NCI-H187 (cell line): ENCODE measurements at regions not wholly inside any gene's neighbourhood (a gene's known extent, or its start where the extent isn't known, plus 50 kb on each side); places are given as distances from the start of the nearest gene placed in this dataset.

Experiments
- DNase-seq, 2 experiments: peaks; one replicate each; lab custom pipeline; 2025; lab: John Stamatoyannopoulos, UW

GRCh38 chr14:89628521-89628920, 211.5 kb upstream of the FOXN3 start:
- peak in 1 of 2 experiments; percentile 64 for DNase-seq

GRCh38 chr14:89626233-89626806, 209.3 kb upstream of the FOXN3 start:
- no peak for DNase-seq

- DNase-seq, result peak; percentile 52 to 62
These were observed 208.7 kb upstream of the FOXN3 start for GRCh38 chr14:89625731-89626232.

GRCh38 chr14:89625244-89625713, 208.2 kb upstream of the FOXN3 start:
- peak; percentile 56 to 63 for DNase-seq

DNA sequence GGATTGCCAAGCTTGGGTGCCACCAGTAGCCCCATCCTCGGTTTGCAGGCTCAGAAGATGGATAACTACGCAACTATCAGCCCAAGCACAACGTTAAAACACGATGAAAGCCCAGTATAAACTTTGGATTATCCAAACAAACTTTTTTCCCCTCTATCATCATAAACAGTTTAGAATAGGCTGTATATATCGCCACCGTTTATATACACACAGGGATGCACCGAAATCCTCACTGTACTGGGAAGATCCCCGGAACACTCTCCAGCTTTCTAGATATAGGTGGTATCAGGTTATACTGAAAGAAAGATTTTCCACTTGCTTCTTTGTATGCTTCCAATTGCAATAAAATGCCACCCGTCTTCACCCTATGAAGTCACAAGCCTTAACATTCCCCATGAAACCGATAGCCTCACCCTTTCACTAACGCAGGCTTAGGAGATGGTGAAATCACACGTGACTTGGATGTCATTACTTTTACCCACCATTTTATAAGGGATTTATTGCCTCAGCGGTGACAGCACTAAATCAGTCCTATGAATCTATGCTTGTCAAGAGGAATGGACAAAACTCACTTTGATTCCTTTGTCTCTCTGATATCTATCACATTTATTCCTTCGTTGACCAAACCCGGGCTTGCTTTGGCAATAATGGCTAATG, 207.6 kb upstream of the FOXN3 start:
- peak in 1 of 2 experiments; percentile 57 for DNase-seq

DNA sequence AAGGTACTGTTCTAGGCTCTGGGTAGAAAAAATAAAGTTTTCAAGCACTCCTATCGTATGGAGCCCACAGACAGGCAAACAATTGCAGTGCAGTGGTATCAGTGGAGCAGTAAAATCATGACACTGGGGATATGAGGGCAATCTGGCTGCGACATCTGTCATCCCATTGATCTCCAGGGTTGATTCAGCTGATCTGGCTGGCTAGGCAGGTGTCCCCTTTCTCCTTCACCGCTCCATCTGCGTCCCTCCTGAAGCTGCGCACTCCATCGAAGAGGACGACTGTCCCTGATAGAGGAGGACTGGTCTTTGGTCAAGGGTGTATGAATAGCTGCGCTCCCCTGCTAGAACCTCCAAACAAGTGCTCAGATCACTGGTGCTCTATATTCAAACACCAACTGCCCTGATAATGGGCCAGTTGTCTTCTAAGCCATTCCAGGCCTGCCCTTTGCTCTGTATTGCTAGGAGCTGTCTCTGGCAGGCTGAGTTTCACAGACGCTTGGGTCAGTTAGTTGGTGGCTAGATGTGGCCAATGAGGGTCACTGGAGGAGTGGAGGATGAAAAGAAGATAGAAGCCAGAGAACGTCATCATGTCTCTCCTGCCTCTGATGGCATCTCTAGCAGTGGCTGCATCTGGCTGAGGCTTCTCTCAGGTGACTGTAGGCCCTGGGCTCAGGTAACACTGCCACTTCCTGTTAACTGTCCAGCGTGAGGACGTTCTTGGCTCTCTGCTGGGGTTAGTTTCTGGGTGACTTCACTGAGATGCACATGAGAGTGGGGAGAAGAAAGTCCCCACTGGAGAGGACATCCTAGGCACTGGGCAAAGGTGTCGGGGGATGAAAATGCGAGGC, 205.0 kb upstream of the FOXN3 start:
- no peak for DNase-seq

GRCh38 chr14:89621009-89621421, 204.0 kb upstream of the FOXN3 start:
- DNase-seq, result no peak

- no peak for DNase-seq
These were observed 203.4 kb upstream of the FOXN3 start for GRCh38 chr14:89620436-89620835.

- DNase-seq, result no peak
These were observed 202.6 kb upstream of the FOXN3 start for GRCh38 chr14:89619596-89619995.

DNA sequence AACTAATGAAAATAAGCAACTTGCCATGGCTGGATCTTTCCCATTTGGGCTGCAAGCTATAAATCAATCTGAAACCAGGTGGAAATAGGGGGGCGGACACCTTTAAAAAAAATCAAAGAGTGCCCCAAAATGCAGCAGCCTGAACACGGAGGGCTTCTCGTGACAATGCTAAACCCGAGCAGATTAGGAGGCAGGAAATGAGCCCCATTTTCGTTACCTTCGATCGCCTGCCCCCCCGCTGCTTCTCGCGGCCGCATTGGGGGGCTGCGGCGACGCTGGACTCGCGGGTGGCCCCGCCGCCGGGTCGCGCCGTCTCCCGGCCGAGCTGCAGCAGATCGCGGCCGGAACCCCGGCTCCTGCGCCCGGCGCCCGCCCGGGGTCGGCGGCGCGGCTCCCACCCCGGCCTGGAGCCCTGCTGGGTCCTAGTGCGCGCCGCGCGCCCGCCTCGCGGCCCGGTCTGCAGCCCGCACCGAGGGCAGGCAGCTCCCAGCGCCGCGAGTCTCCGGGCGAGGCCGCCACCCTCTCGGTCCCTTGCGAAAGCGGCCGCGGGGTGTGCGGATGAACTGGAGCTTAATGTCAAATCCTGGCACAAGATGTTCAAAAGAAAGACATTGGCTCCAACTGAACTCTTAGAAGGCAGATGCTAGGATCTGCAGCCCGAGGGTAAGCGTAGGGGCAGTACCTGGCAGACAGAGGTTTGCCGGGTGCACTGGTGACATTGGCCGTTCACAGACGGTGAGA, 201.9 kb upstream of the FOXN3 start:
- peak; percentile 46 to 59 for DNase-seq

DNA sequence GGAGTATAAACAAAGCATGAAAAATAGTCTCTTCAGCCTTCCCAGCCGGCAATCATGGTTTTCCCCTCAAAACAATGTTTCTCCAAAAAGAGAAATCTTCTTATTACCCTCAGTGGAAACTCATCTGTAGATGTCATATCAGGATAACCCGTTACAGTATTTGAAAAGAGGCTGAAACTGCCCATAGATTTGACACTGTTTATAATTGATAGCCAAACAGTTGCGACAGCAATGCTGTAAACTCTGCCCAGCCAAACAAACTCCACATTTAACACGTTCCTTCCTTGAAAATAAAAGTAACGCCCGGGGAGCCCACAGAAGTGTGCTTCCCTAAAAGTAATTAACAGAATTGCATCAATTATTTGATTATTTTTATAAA, 201.3 kb upstream of the FOXN3 start:
- DNase-seq, result no peak

DNA sequence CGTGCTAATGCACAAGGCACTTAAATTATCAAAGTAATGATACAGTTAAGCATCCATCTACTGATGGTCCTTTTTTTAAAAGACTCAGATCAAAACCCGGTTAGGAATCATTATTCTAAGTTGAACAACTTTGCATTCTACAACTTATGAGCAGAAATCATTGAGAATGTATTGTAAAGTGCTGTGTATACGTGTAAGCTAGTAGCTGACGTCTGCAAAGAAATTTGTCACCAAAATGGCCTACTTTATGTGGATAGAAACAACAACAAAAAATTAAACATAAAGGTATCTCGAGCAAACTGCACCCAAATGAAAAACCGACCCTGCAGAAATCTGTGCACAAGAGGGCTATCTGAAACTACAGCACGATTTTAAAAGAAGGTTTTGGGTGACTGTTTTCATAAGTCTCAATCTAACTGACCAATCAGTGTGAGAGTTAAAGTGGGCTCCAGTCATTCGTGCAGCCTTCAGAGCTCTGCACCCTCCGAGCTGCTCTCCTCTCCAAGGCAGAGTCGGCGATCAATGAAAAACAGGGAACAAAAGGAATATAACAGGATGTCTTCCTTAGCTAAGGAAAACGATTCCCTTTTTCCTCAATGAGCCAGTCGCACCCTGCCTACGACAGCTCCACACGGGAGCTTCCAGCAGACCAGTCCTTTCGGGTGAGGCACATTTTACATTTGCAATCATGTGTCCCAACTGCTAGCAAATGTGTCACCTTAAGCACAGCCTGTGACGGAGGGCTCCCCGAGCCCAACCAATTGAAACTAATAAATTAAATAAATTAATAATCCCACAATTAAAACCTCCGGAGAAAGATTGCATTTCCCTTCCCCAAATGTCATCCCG, 200.7 kb upstream of the FOXN3 start:
- DNase-seq, result no peak

DNA sequence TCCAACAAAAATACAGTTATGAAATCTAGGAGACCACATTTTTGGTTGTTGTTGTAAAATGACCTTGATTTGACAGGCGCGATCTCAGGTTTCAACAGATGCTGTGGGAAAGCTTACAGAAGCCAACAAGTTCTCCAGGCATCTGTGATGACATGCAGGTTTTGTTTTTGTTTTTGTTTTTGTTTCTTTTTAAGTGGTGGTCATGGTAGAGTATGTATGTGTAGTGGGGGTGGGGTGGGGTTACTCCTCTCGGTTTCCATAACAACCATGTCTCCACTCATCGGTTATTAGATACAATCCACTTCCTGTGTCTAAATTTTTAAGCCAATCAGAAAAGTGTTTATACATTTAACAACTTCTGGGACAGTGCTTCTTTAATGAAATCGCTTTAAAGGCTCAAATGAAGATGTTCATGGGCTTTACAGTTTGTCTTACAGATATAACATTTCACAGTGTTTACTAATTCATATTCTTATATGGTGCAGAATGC, 199.9 kb upstream of the FOXN3 start:
- DNase-seq, result no peak

GRCh38 chr14:89616425-89616824, 199.4 kb upstream of the FOXN3 start:
- no peak for DNase-seq

GRCh38 chr14:89615421-89615820, 198.4 kb upstream of the FOXN3 start:
- DNase-seq, result no peak

GRCh38 chr14:89614009-89614691, 197.1 kb upstream of the FOXN3 start:
- DNase-seq, result peak in 1 of 2 experiments; percentile 26

DNA sequence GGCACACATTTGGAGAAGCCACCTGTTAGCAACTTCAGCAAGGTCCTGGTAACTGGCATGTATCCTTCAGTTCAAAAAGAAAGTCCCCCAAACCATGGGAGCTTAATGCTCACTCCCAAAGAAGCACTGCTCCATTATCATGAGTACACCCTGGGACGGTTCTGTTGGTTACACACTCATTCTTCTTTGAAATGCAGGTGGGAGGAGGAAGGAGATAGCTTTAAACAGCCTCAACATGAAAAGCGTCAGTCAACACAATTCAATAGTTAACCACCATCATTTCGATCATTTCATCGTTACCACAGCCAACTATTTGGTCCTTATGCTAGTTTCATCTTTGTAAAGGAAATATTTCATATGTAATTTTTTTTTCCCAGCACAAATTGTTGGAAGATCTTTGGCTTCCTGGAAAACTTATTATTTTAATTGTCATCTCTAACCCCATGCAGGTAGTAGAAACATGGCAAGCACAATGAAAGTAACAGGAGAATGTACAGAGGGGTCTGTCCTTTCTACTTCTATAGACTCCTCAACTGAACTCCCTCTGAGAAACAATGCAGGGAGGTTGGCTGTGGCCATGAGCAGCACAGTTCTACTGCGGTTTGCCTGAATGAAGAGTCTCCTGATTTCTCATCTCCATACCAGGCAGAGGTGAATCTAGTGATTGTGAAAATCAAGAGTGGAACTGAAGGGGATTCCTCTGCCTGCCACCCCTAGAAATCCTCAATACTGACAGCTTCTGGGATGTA, 196.4 kb upstream of the FOXN3 start:
- no peak for DNase-seq

DNA sequence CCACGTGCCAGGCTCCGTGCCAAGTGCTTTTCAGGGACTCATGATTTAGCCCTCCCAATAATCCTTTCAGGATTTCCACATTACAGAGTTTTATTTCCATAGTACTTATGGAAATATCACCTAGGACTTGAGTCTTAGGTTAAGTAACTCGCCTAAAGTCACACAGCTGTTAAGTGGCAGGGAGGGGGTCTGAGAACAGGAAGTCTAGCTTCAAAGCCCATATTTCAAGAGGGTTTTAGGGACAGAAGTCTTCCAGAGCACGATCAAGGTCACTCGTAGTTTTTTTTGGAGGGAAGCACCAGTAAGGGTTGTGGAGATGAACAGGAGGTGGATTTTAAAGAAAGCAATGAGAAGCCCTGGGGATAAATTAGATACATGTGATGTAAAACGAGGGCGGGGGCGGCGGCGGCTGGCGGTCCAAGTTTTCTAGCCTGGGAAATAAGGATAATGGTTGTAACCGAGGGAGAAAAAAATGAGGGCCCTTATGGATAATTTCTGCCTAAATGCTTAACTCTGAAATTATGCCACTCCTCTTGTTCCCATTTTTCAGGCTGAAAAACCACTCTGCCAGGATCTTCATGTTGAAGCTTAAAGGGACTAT, 192.6 kb upstream of the FOXN3 start:
- no peak for DNase-seq

DNA sequence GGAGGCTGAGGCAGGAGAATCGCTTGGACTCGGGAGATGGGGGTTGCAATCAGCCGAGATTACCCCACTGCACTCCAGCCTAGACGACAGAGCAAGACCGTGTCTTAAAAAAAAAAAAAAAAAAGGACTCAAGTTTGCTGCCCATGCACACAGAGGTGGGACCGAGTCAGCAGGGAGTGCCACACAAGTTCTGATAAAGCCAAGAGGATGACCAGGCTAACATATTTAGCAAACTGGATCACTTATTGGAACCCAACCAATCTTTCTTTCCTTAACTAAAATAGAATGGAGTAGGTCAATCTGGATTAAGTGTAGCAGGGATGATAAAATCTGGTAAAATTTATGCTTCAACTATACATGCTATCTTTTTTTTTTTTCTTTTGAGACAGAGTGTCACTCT, 190.4 kb upstream of the FOXN3 start:
- no peak for DNase-seq
